ENCODE measurements at regions not wholly inside any gene's neighbourhood (a gene's known extent, or its start where the extent isn't known, plus 50 kb on each side); places are given as distances from the start of the nearest gene placed in this dataset.

GRCh38 chr3:135674508-135674907, 291.0 kb upstream of the PPP2R3A start:
- no peak for TF ChIP-seq POLR2A (IDR thresholded peaks at IDR 0.05)
- no peak for TF ChIP-seq CTCF (IDR thresholded peaks at IDR 0.05)
- no peak for TF ChIP-seq EP300 (IDR thresholded peaks at IDR 0.05; ENCODE audit: low read depth)
- no peak for TF ChIP-seq POLR2AphosphoS5 (IDR thresholded peaks at IDR 0.05)
